HepG2 (cell line): ENCODE measurements at regions not wholly inside any gene's neighbourhood (a gene's known extent, or its start where the extent isn't known, plus 50 kb on each side); places are given as distances from the start of the nearest gene placed in this dataset.
A peak's percentile ranks its signal among the peaks of the same experiment; 100 is the strongest.

Experiments
- AGO2 ChIP-seq: fragments of 200-400 bp; formaldehyde crosslinking; optimal IDR thresholded peaks from 2 replicates; pipeline ENCODE3; 2017; ENCODE audit warnings: mild to moderate bottlenecking, low read depth, low read length, moderate library complexity
- ATF7 ChIP-seq, 2 experiments: fragments of 450-650 bp in 1 of 2; sonication (generic) in 1 of 2; formaldehyde crosslinking in 1 of 2; IDR thresholded peaks; 2 replicates each; pipeline versions ENCODE4 v1.4.0 to v1.6.1; 2016 to 2020; ENCODE audit warnings: antibody characterized with exemption in 1 of 2, mild to moderate bottlenecking in 1 of 2, missing genetic modification reagents in 1 of 2
- GABPA ChIP-seq, 2 experiments: IDR thresholded peaks; 2 replicates each; pipeline ENCODE4 v1.6.1; 2011 to 2016; ENCODE audit warnings: low read depth in 2 of 2, low read length in 1 of 2, missing biosample characterization in 1 of 2, missing genetic modification characterization in 1 of 2
- HMG20B ChIP-seq: conservative IDR thresholded peaks from 2 replicates; pipeline ENCODE4 v1.6.1; 2016; ENCODE audit warnings: missing genetic modification reagents, missing compliant biosample characterization
- KLF9 ChIP-seq: IDR thresholded peaks from 2 replicates; pipeline ENCODE4 v1.6.1; 2016; ENCODE audit warnings: low read depth
- MATR3 ChIP-seq: sonication (generic); formaldehyde crosslinking; IDR thresholded peaks from 2 replicates; pipeline ENCODE4 v1.4.0; 2020; ENCODE audit warnings: missing genetic modification reagents
- MIXL1 ChIP-seq: IDR thresholded peaks from 2 replicates; pipeline ENCODE4 v1.6.1; 2016
- NFIC ChIP-seq: IDR thresholded peaks from 2 replicates; pipeline ENCODE4 v1.6.1; 2012; ENCODE audit warnings: mild to moderate bottlenecking, low read length, inconsistent platforms
- NRL ChIP-seq: sonication (generic); formaldehyde crosslinking; IDR thresholded peaks from 2 replicates; pipeline ENCODE4 v1.5.0; 2020; ENCODE audit warnings: missing genetic modification reagents, mild to moderate bottlenecking, moderate library complexity, borderline replicate concordance
- RFXAP ChIP-seq: sonication (generic); formaldehyde crosslinking; IDR thresholded peaks from 2 replicates; pipeline ENCODE4 v1.4.0; 2020; ENCODE audit warnings: missing genetic modification reagents, borderline replicate concordance
- SMARCE1 ChIP-seq: fragments of 450-650 bp; IDR thresholded peaks from 2 replicates; pipeline ENCODE4 v1.6.1; 2017; ENCODE audit warnings: borderline replicate concordance
- TBL1XR1 ChIP-seq: fragments of 150-350 bp; IDR thresholded peaks from 2 replicates; pipeline ENCODE4 v1.6.1; 2014; ENCODE audit warnings: borderline replicate concordance, low read length; ENCODE audit not compliant: partially characterized antibody
- ZNF12 ChIP-seq: sonication (generic); formaldehyde crosslinking; IDR thresholded peaks from 2 replicates; pipeline ENCODE4 v1.5.0; 2020; ENCODE audit warnings: missing genetic modification reagents
- ZNF326 ChIP-seq: sonication (generic); formaldehyde crosslinking; IDR thresholded peaks from 2 replicates; pipeline ENCODE4 v1.4.0; 2020; ENCODE audit warnings: missing genetic modification reagents, borderline replicate concordance
- ZNF331 ChIP-seq: sonication (generic); formaldehyde crosslinking; IDR thresholded peaks from 2 replicates; pipeline ENCODE4 v1.4.0; 2020; ENCODE audit warnings: missing genetic modification reagents
- ZNF451 ChIP-seq: sonication (generic); formaldehyde crosslinking; IDR thresholded peaks from 2 replicates; pipeline ENCODE4 v1.5.0; 2020; ENCODE audit warnings: mild to moderate bottlenecking, missing genetic modification reagents
- ZNF639 ChIP-seq: conservative IDR thresholded peaks from 2 replicates; pipeline ENCODE4 v1.6.1; 2018; ENCODE audit warnings: missing genetic modification reagents
- ZNF768 ChIP-seq: sonication (generic); formaldehyde crosslinking; IDR thresholded peaks from 2 replicates; pipeline ENCODE4 v1.4.0; 2020; ENCODE audit warnings: missing genetic modification reagents
- ZNF780A ChIP-seq: sonication (generic); formaldehyde crosslinking; IDR thresholded peaks from 2 replicates; pipeline ENCODE4 v1.8.0; 2022; ENCODE audit warnings: mild to moderate bottlenecking, missing genetic modification reagents, moderate library complexity
- ZNF792 ChIP-seq: IDR thresholded peaks from 2 replicates; pipeline ENCODE4 v1.6.1; 2016
- TF ChIP-seq, protein P1 (sequence below): sonication (generic); formaldehyde crosslinking; IDR thresholded peaks from 2 replicates; pipeline ENCODE4 v1.5.1; 2020; ENCODE audit warnings: mild to moderate bottlenecking, missing genetic modification reagents, borderline replicate concordance
- TF ChIP-seq, protein P2 (sequence below): sonication (generic); formaldehyde crosslinking; IDR thresholded peaks from 2 replicates; pipeline ENCODE4 v1.4.0; 2020; ENCODE audit warnings: missing genetic modification reagents, mild to moderate bottlenecking, borderline replicate concordance

GRCh38 chr6:12348530-12349511 lies 58.7 kb downstream of the EDN1 start (continued):
- TF ChIP-seq, protein P1, sequence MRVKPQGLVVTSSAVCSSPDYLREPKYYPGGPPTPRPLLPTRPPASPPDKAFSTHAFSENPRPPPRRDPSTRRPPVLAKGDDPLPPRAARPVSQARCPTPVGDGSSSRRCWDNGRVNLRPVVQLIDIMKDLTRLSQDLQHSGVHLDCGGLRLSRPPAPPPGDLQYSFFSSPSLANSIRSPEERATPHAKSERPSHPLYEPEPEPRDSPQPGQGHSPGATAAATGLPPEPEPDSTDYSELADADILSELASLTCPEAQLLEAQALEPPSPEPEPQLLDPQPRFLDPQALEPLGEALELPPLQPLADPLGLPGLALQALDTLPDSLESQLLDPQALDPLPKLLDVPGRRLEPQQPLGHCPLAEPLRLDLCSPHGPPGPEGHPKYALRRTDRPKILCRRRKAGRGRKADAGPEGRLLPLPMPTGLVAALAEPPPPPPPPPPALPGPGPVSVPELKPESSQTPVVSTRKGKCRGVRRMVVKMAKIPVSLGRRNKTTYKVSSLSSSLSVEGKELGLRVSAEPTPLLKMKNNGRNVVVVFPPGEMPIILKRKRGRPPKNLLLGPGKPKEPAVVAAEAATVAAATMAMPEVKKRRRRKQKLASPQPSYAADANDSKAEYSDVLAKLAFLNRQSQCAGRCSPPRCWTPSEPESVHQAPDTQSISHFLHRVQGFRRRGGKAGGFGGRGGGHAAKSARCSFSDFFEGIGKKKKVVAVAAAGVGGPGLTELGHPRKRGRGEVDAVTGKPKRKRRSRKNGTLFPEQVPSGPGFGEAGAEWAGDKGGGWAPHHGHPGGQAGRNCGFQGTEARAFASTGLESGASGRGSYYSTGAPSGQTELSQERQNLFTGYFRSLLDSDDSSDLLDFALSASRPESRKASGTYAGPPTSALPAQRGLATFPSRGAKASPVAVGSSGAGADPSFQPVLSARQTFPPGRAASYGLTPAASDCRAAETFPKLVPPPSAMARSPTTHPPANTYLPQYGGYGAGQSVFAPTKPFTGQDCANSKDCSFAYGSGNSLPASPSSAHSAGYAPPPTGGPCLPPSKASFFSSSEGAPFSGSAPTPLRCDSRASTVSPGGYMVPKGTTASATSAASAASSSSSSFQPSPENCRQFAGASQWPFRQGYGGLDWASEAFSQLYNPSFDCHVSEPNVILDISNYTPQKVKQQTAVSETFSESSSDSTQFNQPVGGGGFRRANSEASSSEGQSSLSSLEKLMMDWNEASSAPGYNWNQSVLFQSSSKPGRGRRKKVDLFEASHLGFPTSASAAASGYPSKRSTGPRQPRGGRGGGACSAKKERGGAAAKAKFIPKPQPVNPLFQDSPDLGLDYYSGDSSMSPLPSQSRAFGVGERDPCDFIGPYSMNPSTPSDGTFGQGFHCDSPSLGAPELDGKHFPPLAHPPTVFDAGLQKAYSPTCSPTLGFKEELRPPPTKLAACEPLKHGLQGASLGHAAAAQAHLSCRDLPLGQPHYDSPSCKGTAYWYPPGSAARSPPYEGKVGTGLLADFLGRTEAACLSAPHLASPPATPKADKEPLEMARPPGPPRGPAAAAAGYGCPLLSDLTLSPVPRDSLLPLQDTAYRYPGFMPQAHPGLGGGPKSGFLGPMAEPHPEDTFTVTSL (CRISPR knock-in tag) = peak; percentile 95; the same call in 1 of the 2 replicates
- TF ChIP-seq NFIC = peak; percentile 76; the same call in 1 of the 2 replicates
- 0 out of 2 replicates have a peak, but pooled peaks have one; percentile 54 for TF ChIP-seq ZNF331 (CRISPR knock-in tag)
- no peak for TF ChIP-seq ATF7 (IDR thresholded peaks at IDR 0.05)
- peak; percentile 77; the same call in 1 of the 2 replicates for TF ChIP-seq ATF7 (CRISPR knock-in tag; IDR thresholded peaks at IDR 0.05)
- no peak for TF ChIP-seq ZNF768
- peak; percentile 80 for TF ChIP-seq HMG20B (CRISPR knock-in tag)
- TF ChIP-seq KLF9 = no peak
- no peak for TF ChIP-seq RFXAP (CRISPR knock-in tag)
- no peak for TF ChIP-seq TBL1XR1
- no peak for TF ChIP-seq MATR3 (CRISPR knock-in tag)
- no peak for TF ChIP-seq AGO2
- TF ChIP-seq SMARCE1 = peak; percentile 53; the same call in 1 of the 2 replicates
- no peak for TF ChIP-seq ZNF451 (CRISPR knock-in tag)
- TF ChIP-seq ZNF12 (CRISPR knock-in tag) = peak; percentile 88
- peak; percentile 48; the same call in 1 of the 2 replicates for TF ChIP-seq ZNF792 (CRISPR knock-in tag)
- no peak for TF ChIP-seq ZNF780A (CRISPR knock-in tag)
- TF ChIP-seq NRL (CRISPR knock-in tag) = no peak
- 0 out of 2 replicates have a peak, but pooled peaks have one; percentile 21 for TF ChIP-seq ZNF639
- TF ChIP-seq, protein P2, sequence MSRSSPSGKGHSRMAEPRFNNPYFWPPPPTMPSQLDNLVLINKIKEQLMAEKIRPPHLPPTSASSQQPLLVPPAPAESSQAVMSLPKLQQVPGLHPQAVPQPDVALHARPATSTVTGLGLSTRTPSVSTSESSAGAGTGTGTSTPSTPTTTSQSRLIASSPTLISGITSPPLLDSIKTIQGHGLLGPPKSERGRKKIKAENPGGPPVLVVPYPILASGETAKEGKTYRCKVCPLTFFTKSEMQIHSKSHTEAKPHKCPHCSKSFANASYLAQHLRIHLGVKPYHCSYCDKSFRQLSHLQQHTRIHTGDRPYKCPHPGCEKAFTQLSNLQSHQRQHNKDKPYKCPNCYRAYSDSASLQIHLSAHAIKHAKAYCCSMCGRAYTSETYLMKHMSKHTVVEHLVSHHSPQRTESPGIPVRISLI (CRISPR knock-in tag) = peak; percentile 40; the same call in 1 of the 2 replicates
- TF ChIP-seq ZNF326 = no peak
- TF ChIP-seq GABPA (IDR thresholded peaks at IDR 0.05; ENCODE audit: low read depth, low read length) = no peak
- 0 out of 2 replicates have a peak, but pooled peaks have one; percentile 36 for TF ChIP-seq GABPA (CRISPR knock-in tag; IDR thresholded peaks at IDR 0.05; ENCODE audit: low read depth)
- TF ChIP-seq MIXL1 (CRISPR knock-in tag) = peak; percentile 84
